ENCODE measurements at regions not wholly inside any gene's neighbourhood (a gene's known extent, or its start where the extent isn't known, plus 50 kb on each side); places are given as distances from the start of the nearest gene placed in this dataset.

DNA sequence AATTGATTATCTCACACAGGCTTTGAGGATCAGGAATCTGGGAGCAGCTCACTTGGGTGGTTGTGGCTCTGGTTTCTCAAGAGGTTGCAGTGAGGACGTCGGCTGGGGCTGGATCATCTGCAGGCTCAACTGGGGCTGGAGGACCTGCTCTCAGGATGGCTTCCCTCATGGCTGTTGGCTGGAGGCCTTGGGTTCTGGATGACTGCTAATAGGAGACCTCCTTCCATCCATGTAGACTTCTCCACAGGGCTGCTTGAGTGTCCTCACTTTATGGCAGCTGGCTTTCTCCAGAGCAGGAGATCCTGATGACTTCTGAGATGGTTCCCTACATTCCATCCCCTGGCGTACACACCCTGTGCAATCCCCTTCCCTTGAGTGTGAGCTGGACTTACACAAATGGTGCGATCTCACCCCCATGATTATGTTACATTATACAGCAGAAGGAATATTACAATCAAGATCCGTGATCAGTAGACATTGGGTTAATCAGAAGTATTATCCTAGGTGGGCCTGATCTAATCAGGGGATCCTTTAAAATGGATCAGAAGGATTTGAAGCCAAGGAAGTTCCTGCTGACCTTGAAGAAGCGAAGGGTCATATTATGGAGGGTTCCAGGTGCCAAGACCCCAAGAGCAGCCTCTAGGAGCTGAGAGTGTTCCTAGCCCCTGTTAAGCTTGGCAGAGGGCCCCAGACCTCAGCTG, 122.2 kb downstream of the CXCL12 start:
- CTCF ChIA-PET: no interaction called here
- ATAC-seq (replicated peaks in 1 of 4): no peak
- WGBS (ENCODE audit: insufficient coverage): 100% methylated on average over 2 of the region's 6 CpGs

DNA sequence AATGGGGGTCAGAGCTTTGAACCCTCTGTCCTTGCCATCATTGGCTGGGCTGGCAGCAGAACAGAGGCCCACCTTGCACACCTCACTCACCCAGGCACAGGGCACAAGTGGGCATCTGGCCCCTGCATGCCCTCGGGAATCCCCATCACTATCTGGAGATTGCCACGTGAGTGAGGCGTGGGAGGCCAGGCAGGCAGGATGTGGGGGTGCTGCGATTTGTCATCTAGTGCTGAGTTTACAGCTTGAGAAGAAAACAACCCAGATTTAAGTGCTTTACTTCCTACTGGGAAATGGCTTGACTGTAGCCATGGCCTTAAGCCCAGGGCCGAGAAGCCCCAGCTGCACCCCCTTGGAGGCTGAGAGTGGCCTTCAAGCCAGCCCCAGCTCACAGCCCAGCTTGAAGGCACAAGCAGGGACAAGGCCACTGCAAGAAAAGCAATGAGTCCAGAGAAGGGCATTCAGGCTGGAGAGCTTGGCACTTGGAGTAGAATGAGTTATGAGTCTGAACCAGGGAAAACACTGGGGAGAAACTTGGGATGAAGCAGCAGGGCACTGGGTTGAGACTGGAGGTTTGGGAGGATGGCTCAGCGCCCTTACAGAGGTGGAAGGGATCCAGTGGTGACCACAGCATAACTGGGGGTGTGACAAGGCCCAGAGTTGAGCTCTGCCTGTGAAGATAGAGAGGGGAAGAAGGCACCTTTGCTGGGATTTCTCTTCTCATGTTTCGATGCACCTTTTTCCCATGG, 123.0 kb downstream of the CXCL12 start:
- ATAC-seq (replicated peaks in 1 of 4): no peak
- Mint-ChIP-seq H3K4me1 (no peaks in the 10 kb centered on the region), H3K27ac (no peak overlapping the region), H3K27me3 (peaks cover 0 to 12% of the 10 kb centered on the region in 2 donors), H3K36me3 (no peaks in the 10 kb centered on the region), H3K9me3 (peaks cover 0 to 5% (median 4%) of the 10 kb centered on the region in 3 donors), H3K4me3 (no peak overlapping the region)
- no peaks in the 10 kb centered on the region for H3K36me3 ChIP-seq (ENCODE audit: control insufficient read depth in 2 of 2, extremely low read depth in 1 of 2, insufficient read depth in 1 of 2, low read length in 1 of 2)
- H3K27me3 ChIP-seq (replicated peaks in 1 of 2; ENCODE audit: control insufficient read depth in 2 of 2, extremely low read depth in 1 of 2, insufficient read depth in 2 of 2, low read length in 1 of 2): peaks cover 0 to 14% of the 10 kb centered on the region in 2 experiments
- 42% methylated on average over 2 of the region's 7 CpGs for WGBS (ENCODE audit: insufficient coverage)
- no peak overlapping the region for H3K27ac ChIP-seq (ENCODE audit: low read length)
- H3K4me3 ChIP-seq (ENCODE audit: control insufficient read depth in 1 of 2, extremely low read depth in 1 of 2, low read length in 1 of 2): no peak overlapping the region
- ChIA-PET POLR2A (no interaction called here), CTCF (no interaction called here)
- no peaks in the 10 kb centered on the region for H3K4me1 ChIP-seq (ENCODE audit: control insufficient read depth in 1 of 2, extremely low read depth in 1 of 2, insufficient read depth in 2 of 2, low read length in 2 of 2)
- DNase-seq: no peak
- H3K9me3 ChIP-seq: no peaks in the 10 kb centered on the region

More for the DNA sequence above, 122.2 kb downstream of the CXCL12 start:
- H3K9me3 ChIP-seq: no peaks in the 10 kb centered on the region
- Mint-ChIP-seq H3K4me1 (no peaks in the 10 kb centered on the region), H3K27ac (no peak overlapping the region), H3K36me3 (no peaks in the 10 kb centered on the region), H3K4me3 (no peak overlapping the region), H3K9me3 (peaks cover 0 to 6% (median 5%) of the 10 kb centered on the region in 3 donors), H3K27me3 (peaks cover 1 to 12% of the 10 kb centered on the region in 2 donors)
- no peaks in the 10 kb centered on the region for H3K4me1 ChIP-seq (ENCODE audit: control insufficient read depth in 1 of 2, extremely low read depth in 1 of 2, insufficient read depth in 2 of 2, low read length in 2 of 2)
- POLR2A ChIA-PET: no interaction called here
- DNase-seq: no peak
- no peak overlapping the region for H3K27ac ChIP-seq (ENCODE audit: low read length)
- no peak overlapping the region for H3K4me3 ChIP-seq (ENCODE audit: control insufficient read depth in 1 of 2, extremely low read depth in 1 of 2, low read length in 1 of 2)
- no peaks in the 10 kb centered on the region for H3K36me3 ChIP-seq (ENCODE audit: control insufficient read depth in 2 of 2, extremely low read depth in 1 of 2, insufficient read depth in 1 of 2, low read length in 1 of 2)
- H3K27me3 ChIP-seq (replicated peaks in 1 of 2; ENCODE audit: control insufficient read depth in 2 of 2, extremely low read depth in 1 of 2, insufficient read depth in 2 of 2, low read length in 1 of 2): peaks cover 0 to 16% of the 10 kb centered on the region in 2 experiments

DNA sequence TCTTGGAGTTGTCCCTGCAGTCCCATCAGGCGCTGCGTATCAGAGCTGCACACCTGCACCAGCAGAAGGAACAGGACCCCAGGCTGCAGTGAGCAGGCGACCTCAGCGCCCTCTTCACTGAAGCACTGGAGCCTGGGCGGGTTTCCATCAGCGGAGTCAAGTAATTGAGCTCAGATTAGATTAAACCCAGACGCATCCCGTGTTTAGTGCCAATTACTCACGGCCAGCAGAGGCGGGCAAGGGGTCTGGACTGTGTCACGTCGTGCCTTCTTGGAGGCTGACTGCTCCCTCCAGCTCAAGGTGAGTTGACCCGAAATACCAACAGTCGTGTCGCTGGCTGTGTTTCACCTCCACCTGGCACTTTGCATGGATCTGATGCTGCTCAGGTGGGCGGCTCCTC, 123.6 kb downstream of the CXCL12 start:
- DNase-seq: no peak
- no peak for ATAC-seq (replicated peaks in 1 of 4)
- no peak overlapping the region for H3K4me3 Mint-ChIP-seq
- H3K9me3 Mint-ChIP-seq: no peaks in the 10 kb centered on the region
- Histone ChIP-seq H3K27me3 (replicated peaks in 1 of 2; ENCODE audit: control insufficient read depth in 2 of 2, extremely low read depth in 1 of 2, insufficient read depth in 2 of 2, low read length in 1 of 2) (peaks cover 0 to 10% of the 10 kb centered on the region in 2 experiments), H3K36me3 (ENCODE audit: control insufficient read depth in 2 of 2, extremely low read depth in 1 of 2, insufficient read depth in 1 of 2, low read length in 1 of 2) (no peaks in the 10 kb centered on the region), H3K9me3 (no peaks in the 10 kb centered on the region), H3K4me3 (ENCODE audit: control insufficient read depth in 1 of 2, extremely low read depth in 1 of 2, low read length in 1 of 2) (no peak overlapping the region), H3K27ac (ENCODE audit: low read length) (no peak overlapping the region), H3K4me1 (ENCODE audit: control insufficient read depth in 1 of 2, extremely low read depth in 1 of 2, insufficient read depth in 2 of 2, low read length in 2 of 2) (no peaks in the 10 kb centered on the region)
- H3K4me1 Mint-ChIP-seq: no peaks in the 10 kb centered on the region
- no peak overlapping the region for H3K27ac Mint-ChIP-seq
- ChIA-PET POLR2A (no interaction called here), CTCF (no interaction called here)
- no peaks in the 10 kb centered on the region for H3K36me3 Mint-ChIP-seq
- 90% methylated on average over 16 of the region's 16 CpGs for WGBS (ENCODE audit: insufficient coverage)
- peaks cover 0 to 7% of the 10 kb centered on the region in 2 donors for H3K27me3 Mint-ChIP-seq

DNA sequence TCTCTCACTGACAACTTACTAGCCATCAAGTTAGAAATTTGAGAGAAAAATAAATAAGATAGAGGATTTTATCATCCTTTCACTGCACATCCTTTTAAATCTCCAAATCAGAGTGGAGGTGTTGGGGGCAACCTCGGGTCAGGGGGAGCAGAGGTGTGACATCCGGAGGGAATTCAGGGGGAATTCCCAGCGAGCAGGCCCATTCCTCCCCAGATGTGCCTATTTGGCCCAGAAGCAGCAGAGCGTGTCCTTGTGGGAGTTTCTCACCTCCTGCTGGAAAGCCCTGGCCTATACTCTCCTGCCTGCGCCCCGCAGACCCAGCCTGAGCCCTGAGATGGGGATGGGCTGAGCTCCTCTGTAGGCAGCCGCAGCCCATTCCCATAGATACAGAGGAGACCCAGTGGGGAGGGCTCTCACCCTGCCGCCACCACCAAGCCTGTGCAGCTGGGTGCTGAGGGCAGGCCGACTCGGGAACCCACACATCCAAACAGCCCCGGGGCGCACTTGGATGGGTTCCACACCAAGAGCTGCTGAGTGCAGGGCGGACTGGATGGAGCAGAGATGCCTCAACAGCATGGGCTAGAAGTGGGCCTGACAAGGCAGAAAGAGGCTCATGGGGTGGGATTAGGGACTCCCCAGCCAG, 124.5 kb downstream of the CXCL12 start:
- H3K27ac Mint-ChIP-seq: no peak overlapping the region
- POLR2A ChIA-PET: no interaction called here
- ATAC-seq (replicated peaks in 1 of 4): no peak

DNA sequence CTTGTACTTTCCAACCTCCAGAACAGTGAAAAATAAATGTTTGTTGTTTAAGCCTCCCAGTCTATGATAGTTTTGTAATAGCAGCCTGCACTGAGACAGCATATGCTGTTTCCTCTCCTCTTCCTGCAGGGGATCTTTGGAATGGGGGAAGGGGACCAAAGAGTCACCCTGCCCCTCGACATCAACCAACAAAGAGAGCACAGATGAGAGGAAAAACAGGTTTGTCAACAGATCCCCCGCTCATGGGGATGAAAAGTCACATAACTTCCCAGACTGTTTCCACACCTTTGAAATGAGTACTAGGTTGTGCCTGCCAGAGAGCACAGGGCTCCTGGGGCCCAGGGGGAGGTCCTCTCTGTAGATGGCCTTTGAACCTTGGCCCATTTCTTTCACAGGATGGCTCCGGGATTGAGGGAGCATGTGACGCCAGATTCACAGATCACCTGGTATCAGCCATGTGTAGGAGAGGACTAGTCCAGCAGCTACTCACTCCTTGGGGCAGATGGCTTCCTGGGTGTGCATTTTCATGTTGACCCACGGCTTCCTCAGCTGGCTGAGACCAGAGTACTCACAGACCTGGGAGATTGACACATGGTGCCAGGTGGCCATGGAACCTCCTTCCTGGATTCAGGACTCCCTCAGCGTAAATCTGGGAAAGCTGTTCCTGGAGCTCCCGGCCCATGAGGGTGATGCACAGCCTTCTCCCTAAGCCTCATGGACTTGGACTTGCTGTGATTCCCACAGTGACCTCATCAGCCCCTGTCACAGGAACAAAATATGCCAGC, 125.6 kb downstream of the CXCL12 start:
- Histone ChIP-seq H3K27ac (ENCODE audit: low read length) (no peak overlapping the region), H3K36me3 (ENCODE audit: control insufficient read depth in 2 of 2, extremely low read depth in 1 of 2, insufficient read depth in 1 of 2, low read length in 1 of 2) (no peaks in the 10 kb centered on the region), H3K27me3 (replicated peaks in 1 of 2; ENCODE audit: control insufficient read depth in 2 of 2, extremely low read depth in 1 of 2, insufficient read depth in 2 of 2, low read length in 1 of 2) (peaks cover 0 to 7% of the 10 kb centered on the region in 2 experiments), H3K4me3 (ENCODE audit: control insufficient read depth in 1 of 2, extremely low read depth in 1 of 2, low read length in 1 of 2) (no peak overlapping the region), H3K4me1 (ENCODE audit: control insufficient read depth in 1 of 2, extremely low read depth in 1 of 2, insufficient read depth in 2 of 2, low read length in 2 of 2) (no peaks in the 10 kb centered on the region), H3K9me3 (no peaks in the 10 kb centered on the region)
- 80% methylated on average over 5 of the region's 7 CpGs for WGBS (ENCODE audit: insufficient coverage)
- no peaks in the 10 kb centered on the region for H3K36me3 Mint-ChIP-seq
- ATAC-seq (replicated peaks in 1 of 4) (no peak), DNase-seq (no peak)
- no peaks in the 10 kb centered on the region for H3K9me3 Mint-ChIP-seq
- H3K27ac Mint-ChIP-seq: no peak overlapping the region
- H3K4me1 Mint-ChIP-seq: no peaks in the 10 kb centered on the region
- CTCF ChIA-PET: no interaction called here
- peaks cover 4 to 5% of the 10 kb centered on the region in 2 donors for H3K27me3 Mint-ChIP-seq
- POLR2A ChIA-PET: no interaction called here
- H3K4me3 Mint-ChIP-seq: no peak overlapping the region

More for the DNA sequence above, 124.5 kb downstream of the CXCL12 start:
- no peaks in the 10 kb centered on the region for H3K9me3 Mint-ChIP-seq
- no peaks in the 10 kb centered on the region for H3K36me3 ChIP-seq (ENCODE audit: control insufficient read depth in 2 of 2, extremely low read depth in 1 of 2, insufficient read depth in 1 of 2, low read length in 1 of 2)
- no peak for DNase-seq
- no peak overlapping the region for H3K4me3 Mint-ChIP-seq
- H3K9me3 ChIP-seq: no peaks in the 10 kb centered on the region
- CTCF ChIA-PET: no interaction called here
- no peak overlapping the region for H3K27ac ChIP-seq (ENCODE audit: low read length)
- peaks cover 0 to 7% of the 10 kb centered on the region in 2 experiments for H3K27me3 ChIP-seq (replicated peaks in 1 of 2; ENCODE audit: control insufficient read depth in 2 of 2, extremely low read depth in 1 of 2, insufficient read depth in 2 of 2, low read length in 1 of 2)
- peaks cover 0 to 5% of the 10 kb centered on the region in 2 donors for H3K27me3 Mint-ChIP-seq
- no peak overlapping the region for H3K4me3 ChIP-seq (ENCODE audit: control insufficient read depth in 1 of 2, extremely low read depth in 1 of 2, low read length in 1 of 2)
- H3K4me1 ChIP-seq (ENCODE audit: control insufficient read depth in 1 of 2, extremely low read depth in 1 of 2, insufficient read depth in 2 of 2, low read length in 2 of 2): no peaks in the 10 kb centered on the region
- no peaks in the 10 kb centered on the region for H3K4me1 Mint-ChIP-seq
- H3K36me3 Mint-ChIP-seq: no peaks in the 10 kb centered on the region
- 87% methylated on average over 6 of the region's 13 CpGs for WGBS (ENCODE audit: insufficient coverage)

DNA sequence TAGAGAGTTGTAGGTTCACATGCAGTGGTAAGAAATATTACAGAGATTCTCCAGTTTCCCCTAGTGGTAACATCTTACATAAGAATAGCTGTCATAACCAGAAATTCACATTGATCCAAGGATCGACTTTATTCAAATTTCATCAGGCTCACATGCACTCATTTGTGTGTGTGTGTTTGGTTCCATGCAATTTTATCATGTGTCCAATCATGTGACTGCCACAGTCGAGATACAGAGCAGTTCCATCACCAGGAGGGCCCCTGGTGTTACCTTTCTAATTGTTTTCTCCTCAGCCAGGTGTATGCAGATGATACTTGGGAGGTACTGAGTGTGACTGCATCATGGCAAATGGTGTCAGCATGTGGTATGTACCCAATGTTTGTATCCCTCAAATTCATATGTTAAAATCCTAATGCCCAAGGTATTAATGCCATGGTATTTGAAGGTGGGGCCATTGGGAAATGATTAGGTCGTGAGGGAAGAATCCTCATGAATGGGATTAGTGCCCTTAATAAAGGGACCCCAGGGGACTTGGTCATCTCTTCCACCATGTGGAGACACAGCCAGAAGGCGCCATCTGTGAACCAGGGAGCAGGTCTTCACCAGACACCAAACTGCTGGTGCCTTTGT, 126.3 kb downstream of the CXCL12 start:
- no peaks in the 10 kb centered on the region for H3K4me1 ChIP-seq (ENCODE audit: control insufficient read depth in 1 of 2, extremely low read depth in 1 of 2, insufficient read depth in 2 of 2, low read length in 2 of 2)
- no peak overlapping the region for H3K27ac ChIP-seq (ENCODE audit: low read length)
- ChIA-PET POLR2A (no interaction called here), CTCF (no interaction called here)
- Mint-ChIP-seq H3K4me3 (no peak overlapping the region), H3K4me1 (no peaks in the 10 kb centered on the region), H3K9me3 (no peaks in the 10 kb centered on the region), H3K27ac (no peak overlapping the region), H3K36me3 (no peaks in the 10 kb centered on the region), H3K27me3 (peaks cover 2 to 6% of the 10 kb centered on the region in 2 donors)
- 20% methylated on average over 1 of the region's 4 CpGs for WGBS (ENCODE audit: insufficient coverage)
- no peak for DNase-seq
- no peaks in the 10 kb centered on the region for H3K9me3 ChIP-seq
- no peak for ATAC-seq (replicated peaks in 1 of 4)
- H3K4me3 ChIP-seq (ENCODE audit: control insufficient read depth in 1 of 2, extremely low read depth in 1 of 2, low read length in 1 of 2): no peak overlapping the region
- no peaks in the 10 kb centered on the region for H3K36me3 ChIP-seq (ENCODE audit: control insufficient read depth in 2 of 2, extremely low read depth in 1 of 2, insufficient read depth in 1 of 2, low read length in 1 of 2)
- peaks cover 0 to 7% of the 10 kb centered on the region in 2 experiments for H3K27me3 ChIP-seq (replicated peaks in 1 of 2; ENCODE audit: control insufficient read depth in 2 of 2, extremely low read depth in 1 of 2, insufficient read depth in 2 of 2, low read length in 1 of 2)
